Testis (tissue), 2 donors: ENCODE measurements at regions not wholly inside any gene's neighbourhood (a gene's known extent, or its start where the extent isn't known, plus 50 kb on each side); places are given as distances from the start of the nearest gene placed in this dataset.

Experiments used
- DNase-seq: peaks from one replicate; pipeline ENCODE4 v3.0.0-alpha.2; 2019
- H3K27ac ChIP-seq, 2 donors: fragments of 200-600 bp; sonication (generic); one replicate each; pipeline ENCODE4 v1.5.1; 2019
- H3K27me3 ChIP-seq: fragments of 200-600 bp; sonication (generic); one replicate; pipeline ENCODE4 v1.5.1; 2019
- H3K36me3 ChIP-seq: fragments of 200-600 bp; sonication (generic); one replicate; pipeline ENCODE4 v1.5.1; 2017; ENCODE audit warnings: low read depth; ENCODE audit errors: missing control alignments
- H3K4me1 ChIP-seq: fragments of 200-600 bp; sonication (generic); one replicate; pipeline ENCODE4 v1.5.1; 2019
- H3K4me3 ChIP-seq, 2 donors: fragments of 200-600 bp; sonication (generic); one replicate each; pipeline ENCODE4 v1.5.1; 2017 to 2019
- H3K9me3 ChIP-seq: fragments of 200-600 bp; sonication (generic); one replicate; pipeline ENCODE4 v1.5.1; 2017
- CTCF ChIP-seq, 3 experiments: fragments of 450-650 bp in 2 of 3; fragments of 200-600 bp in 1 of 3; sonication (generic) in 1 of 3; IDR thresholded peaks; one replicate each; pipeline ENCODE4 v1.5.1; 2016 to 2019; ENCODE audit warnings: antibody characterized with exemption in 3 of 3, mild to moderate bottlenecking in 2 of 3, moderate library complexity in 1 of 3
- POLR2A ChIP-seq: fragments of 450-650 bp; IDR thresholded peaks from one replicate; pipeline ENCODE4 v1.6.1; 2017; ENCODE audit warnings: antibody characterized with exemption, mild to moderate bottlenecking, moderate library complexity
- WGBS, 2 donors: methylation state at CpG; one replicate each; pipeline ENCODE4 v1.1.5; 2018; 5-methylcytosine and 5-hydroxymethylcytosine counted together
- intact Hi-C: fragments of 100-400 bp; cut with DNase I; formaldehyde crosslinking; loops from one replicate; pipeline ENCODE4 v1.15.1; 2023; ENCODE audit warnings: low total_unique reads

- Histone ChIP-seq H3K9me3 (no peaks in the 10 kb centered on the region), H3K36me3 (no peaks in the 10 kb centered on the region), H3K27ac (no peak overlapping the region), H3K27me3 (no peaks in the 10 kb centered on the region), H3K4me1 (no peaks in the 10 kb centered on the region), H3K4me3 (no peak overlapping the region)
- TF ChIP-seq POLR2A (no peak), CTCF (IDR thresholded peaks at IDR 0.05) (no peak)
- intact Hi-C loops, result no loop called here
- DNase-seq, result no peak
- WGBS, 2 donors, result 92 to 97% methylated on average over 2 of the region's 2 CpGs
These were observed 538.0 kb downstream of the PTPRU start for GRCh38 chr1:29774355-29774754.

GRCh38 chr1:29772584-29773100, 536.3 kb downstream of the PTPRU start:
- intact Hi-C loops, result no loop called here
- Histone ChIP-seq H3K36me3 (no peaks in the 10 kb centered on the region), H3K4me3 (no peak overlapping the region), H3K27ac (no peak overlapping the region), H3K9me3 (no peaks in the 10 kb centered on the region), H3K27me3 (no peaks in the 10 kb centered on the region), H3K4me1 (no peaks in the 10 kb centered on the region)
- no peak for DNase-seq
- 62 to 70% methylated on average over 4 of the region's 4 CpGs for WGBS, 2 donors
- TF ChIP-seq CTCF (IDR thresholded peaks at IDR 0.05), result no peak
- TF ChIP-seq POLR2A, result no peak

- TF ChIP-seq CTCF (IDR thresholded peaks at IDR 0.05) (no peak), POLR2A (no peak)
- Histone ChIP-seq H3K4me3 (no peak overlapping the region), H3K4me1 (no peaks in the 10 kb centered on the region), H3K36me3 (no peaks in the 10 kb centered on the region), H3K9me3 (no peaks in the 10 kb centered on the region), H3K27me3 (no peaks in the 10 kb centered on the region), H3K27ac (no peak overlapping the region)
- intact Hi-C loops, result no loop called here
- 43 to 46% methylated on average over 10 to 11 of the region's 11 CpGs for WGBS, 2 donors
- no peak for DNase-seq
These were observed 531.6 kb downstream of the PTPRU start for GRCh38 chr1:29767769-29768425.

- WGBS, 2 donors, result 40 to 56% methylated on average over 2 to 27 of the region's 27 CpGs
- H3K27ac ChIP-seq, result no peak overlapping the region
- H3K4me1 ChIP-seq, result no peaks in the 10 kb centered on the region
- intact Hi-C loops, result no loop called here
- DNase-seq, result no peak
- H3K9me3 ChIP-seq, result no peaks in the 10 kb centered on the region
- TF ChIP-seq CTCF (IDR thresholded peaks at IDR 0.05) (no peak), POLR2A (no peak)
- H3K36me3 ChIP-seq, result no peaks in the 10 kb centered on the region
- no peak overlapping the region for H3K4me3 ChIP-seq
- no peaks in the 10 kb centered on the region for H3K27me3 ChIP-seq
These were observed 530.9 kb downstream of the PTPRU start for GRCh38 chr1:29767088-29767685.

- Histone ChIP-seq H3K4me3 (no peak overlapping the region), H3K27ac (no peak overlapping the region), H3K36me3 (no peaks in the 10 kb centered on the region), H3K4me1 (no peaks in the 10 kb centered on the region), H3K9me3 (no peaks in the 10 kb centered on the region), H3K27me3 (no peaks in the 10 kb centered on the region)
- no peak for DNase-seq
- WGBS, 2 donors, result 90 to 93% methylated on average over 3 of the region's 3 CpGs
- TF ChIP-seq POLR2A, result no peak
- intact Hi-C loops, result no loop called here
These were observed 526.3 kb downstream of the PTPRU start for GRCh38 chr1:29762635-29763034.
